Esophagus muscularis mucosa (tissue), 4 donors: ENCODE measurements at regions not wholly inside any gene's neighbourhood (a gene's known extent, or its start where the extent isn't known, plus 50 kb on each side); places are given as distances from the start of the nearest gene placed in this dataset.

Source experiments
- DNase-seq: peaks from one replicate; pipeline ENCODE4 v3.0.0-alpha.2; 2017; ENCODE audit errors: extremely low spot score
- H3K27ac ChIP-seq, 4 donors: fragments of 200-600 bp; sonication (generic); replicated peaks in 1 of 4; 1 replicate in 3 of 4; 2 replicates in 1 of 4; pipeline ENCODE4 v1.5.1; 2016 to 2019; ENCODE audit warnings: mild to moderate bottlenecking in 1 of 4
- H3K27me3 ChIP-seq, 4 donors: fragments of 200-600 bp; sonication (generic); one replicate each; pipeline versions ENCODE4 v1.5.1 to v1.6.0; 2016 to 2019
- H3K36me3 ChIP-seq, 4 donors: fragments of 200-600 bp; sonication (generic); one replicate each; pipeline ENCODE4 v1.5.1; 2016 to 2019
- H3K4me1 ChIP-seq, 4 donors: fragments of 200-600 bp; sonication (generic); one replicate each; pipeline ENCODE4 v1.5.1; 2016 to 2019
- H3K4me3 ChIP-seq, 4 donors: fragments of 200-600 bp; sonication (generic); 1 replicate in 2 of 4; 2 replicates in 2 of 4; pipeline ENCODE4 v1.5.1; 2016 to 2019; ENCODE audit warnings: mild to moderate bottlenecking in 4 of 4, moderate library complexity in 1 of 4
- H3K9me3 ChIP-seq, 4 donors: fragments of 200-600 bp; sonication (generic); 1 replicate in 3 of 4; 2 replicates in 1 of 4; pipeline ENCODE4 v1.5.1; 2016 to 2019
- EP300 ChIP-seq: sonication (generic); formaldehyde crosslinking; IDR thresholded peaks from one replicate; pipeline ENCODE4 v1.6.1; 2017; ENCODE audit warnings: antibody characterized with exemption
- POLR2A ChIP-seq: fragments of 450-650 bp; IDR thresholded peaks from one replicate; pipeline ENCODE4 v1.6.1; 2017; ENCODE audit warnings: antibody characterized with exemption, moderate library complexity, mild to moderate bottlenecking, low read depth
- POLR2AphosphoS5 ChIP-seq, 2 donors: sonication (generic); formaldehyde crosslinking; IDR thresholded peaks; one replicate each; pipeline ENCODE4 v1.6.1; 2017; ENCODE audit warnings: antibody characterized with exemption in 2 of 2
- WGBS: methylation state at CpG from one replicate; pipeline ENCODE4 v1.1.5; 2018; 5-methylcytosine and 5-hydroxymethylcytosine counted together
- intact Hi-C: fragments of 100-400 bp; cut with DNase I; formaldehyde crosslinking; loops from one replicate; pipeline ENCODE4 v1.15.1; 2023
- TF ChIP-seq, protein P1 (sequence below), 3 experiments: fragments of 200-600 bp in 2 of 3; fragments of 450-650 bp in 1 of 3; sonication (generic) in 2 of 3; IDR thresholded peaks; one replicate each; pipeline ENCODE4 v1.5.1; 2017 to 2019; ENCODE audit warnings: antibody characterized with exemption in 3 of 3, mild to moderate bottlenecking in 2 of 3, moderate library complexity in 1 of 3

DNA sequence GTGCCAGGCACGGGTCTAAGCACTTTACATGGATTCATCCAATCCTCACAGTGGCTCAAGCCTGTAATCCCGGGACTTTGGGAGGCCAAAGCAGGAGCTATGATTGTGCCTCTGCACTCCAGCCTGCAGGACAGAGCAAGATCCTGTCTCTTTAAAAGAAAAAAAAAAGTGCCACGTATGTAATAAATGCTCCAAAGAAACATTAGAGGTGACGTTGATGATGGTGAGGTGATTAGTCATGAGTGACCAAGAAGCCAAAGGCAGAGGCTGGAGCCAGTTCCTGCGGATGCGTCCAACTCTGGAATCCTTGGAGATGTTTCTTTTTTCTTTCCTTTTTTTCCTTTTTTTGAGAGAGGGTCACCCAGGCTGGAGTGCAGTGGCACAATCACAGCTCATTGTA, 59.4 kb upstream of the SIAH1 start:
- TF ChIP-seq POLR2AphosphoS5 (IDR thresholded peaks at IDR 0.05) = peak in 1 of 2 donors; percentile 17
- no peak for TF ChIP-seq EP300
- TF ChIP-seq, protein P1, sequence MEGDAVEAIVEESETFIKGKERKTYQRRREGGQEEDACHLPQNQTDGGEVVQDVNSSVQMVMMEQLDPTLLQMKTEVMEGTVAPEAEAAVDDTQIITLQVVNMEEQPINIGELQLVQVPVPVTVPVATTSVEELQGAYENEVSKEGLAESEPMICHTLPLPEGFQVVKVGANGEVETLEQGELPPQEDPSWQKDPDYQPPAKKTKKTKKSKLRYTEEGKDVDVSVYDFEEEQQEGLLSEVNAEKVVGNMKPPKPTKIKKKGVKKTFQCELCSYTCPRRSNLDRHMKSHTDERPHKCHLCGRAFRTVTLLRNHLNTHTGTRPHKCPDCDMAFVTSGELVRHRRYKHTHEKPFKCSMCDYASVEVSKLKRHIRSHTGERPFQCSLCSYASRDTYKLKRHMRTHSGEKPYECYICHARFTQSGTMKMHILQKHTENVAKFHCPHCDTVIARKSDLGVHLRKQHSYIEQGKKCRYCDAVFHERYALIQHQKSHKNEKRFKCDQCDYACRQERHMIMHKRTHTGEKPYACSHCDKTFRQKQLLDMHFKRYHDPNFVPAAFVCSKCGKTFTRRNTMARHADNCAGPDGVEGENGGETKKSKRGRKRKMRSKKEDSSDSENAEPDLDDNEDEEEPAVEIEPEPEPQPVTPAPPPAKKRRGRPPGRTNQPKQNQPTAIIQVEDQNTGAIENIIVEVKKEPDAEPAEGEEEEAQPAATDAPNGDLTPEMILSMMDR (IDR thresholded peaks at IDR 0.05) = no peak

DNA sequence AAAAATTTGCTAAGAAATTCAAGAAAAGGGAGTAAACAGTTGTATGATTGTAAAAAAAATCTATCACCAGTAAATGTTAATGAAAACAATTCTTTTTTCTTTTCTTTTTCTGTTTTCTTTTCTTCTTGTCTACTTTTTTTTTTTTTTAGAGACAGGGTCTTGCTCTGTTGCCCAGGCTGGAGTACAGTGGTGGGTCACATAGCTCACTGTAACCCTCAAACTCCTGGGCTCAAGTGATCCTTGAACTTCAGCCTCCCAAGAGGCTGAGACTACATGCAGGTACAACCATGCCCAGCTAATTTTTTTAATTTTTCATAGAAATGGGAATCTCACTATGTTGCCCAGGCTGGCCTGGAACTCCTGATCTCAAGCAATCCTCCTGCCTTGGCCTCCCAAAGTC, 57.2 kb upstream of the SIAH1 start:
- TF ChIP-seq, protein P1 (IDR thresholded peaks at IDR 0.05) = no peak
- TF ChIP-seq EP300 = no peak
- TF ChIP-seq POLR2A = no peak
- TF ChIP-seq POLR2AphosphoS5 (IDR thresholded peaks at IDR 0.05) = no peak
- DNase-seq = no peak
- Histone ChIP-seq H3K4me1 (peaks cover 10 to 16% (median 13%) of the 10 kb centered on the region in 4 donors), H3K4me3 (no peak overlapping the region), H3K27ac (no peak overlapping the region), H3K27me3 (no peaks in the 10 kb centered on the region), H3K9me3 (no peaks in the 10 kb centered on the region), H3K36me3 (no peaks in the 10 kb centered on the region)
- intact Hi-C loops = no loop called here

More for the DNA sequence above, 59.4 kb upstream of the SIAH1 start:
- 53% methylated on average over 6 of the region's 6 CpGs for WGBS
- Histone ChIP-seq H3K4me1 (peaks cover 10 to 16% (median 13%) of the 10 kb centered on the region in 4 donors), H3K27ac (peak overlapping the region; percentile 40 to 67 (median 53)), H3K4me3 (no peak overlapping the region), H3K27me3 (no peaks in the 10 kb centered on the region), H3K9me3 (no peaks in the 10 kb centered on the region), H3K36me3 (no peaks in the 10 kb centered on the region)
- intact Hi-C loops = no loop called here
- no peak for DNase-seq

DNA sequence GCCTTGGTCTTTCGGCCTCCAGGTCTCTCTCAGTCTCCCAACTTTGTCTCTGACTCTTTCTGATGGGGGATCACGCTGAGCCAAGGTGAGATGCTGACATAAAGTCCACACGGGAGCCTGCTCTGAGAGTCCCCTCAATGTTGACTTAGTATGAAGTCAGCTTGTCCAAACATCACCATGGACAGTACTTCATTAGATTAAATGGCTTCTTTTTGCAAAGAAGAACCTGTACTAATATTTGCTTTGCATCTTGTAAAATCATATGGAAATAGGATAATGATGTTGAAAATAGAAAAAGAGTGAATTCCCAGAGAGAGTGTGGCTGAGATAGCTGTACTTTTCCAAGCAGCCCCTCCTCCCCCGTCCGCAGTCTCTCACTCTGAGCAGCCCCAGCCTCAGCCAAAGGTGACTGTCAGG, 56.7 kb upstream of the SIAH1 start:
- Histone ChIP-seq H3K9me3 (no peaks in the 10 kb centered on the region), H3K4me1 (peaks cover 10 to 16% (median 13%) of the 10 kb centered on the region in 4 donors), H3K36me3 (no peaks in the 10 kb centered on the region), H3K27ac (no peak overlapping the region), H3K27me3 (no peaks in the 10 kb centered on the region), H3K4me3 (no peak overlapping the region)
- intact Hi-C loops = no loop called here
- TF ChIP-seq POLR2AphosphoS5 (IDR thresholded peaks at IDR 0.05) (no peak), EP300 (no peak), POLR2A (no peak)
- TF ChIP-seq, protein P1 (IDR thresholded peaks at IDR 0.05) = no peak
- 79% methylated on average over 5 of the region's 5 CpGs for WGBS
- no peak for DNase-seq

DNA sequence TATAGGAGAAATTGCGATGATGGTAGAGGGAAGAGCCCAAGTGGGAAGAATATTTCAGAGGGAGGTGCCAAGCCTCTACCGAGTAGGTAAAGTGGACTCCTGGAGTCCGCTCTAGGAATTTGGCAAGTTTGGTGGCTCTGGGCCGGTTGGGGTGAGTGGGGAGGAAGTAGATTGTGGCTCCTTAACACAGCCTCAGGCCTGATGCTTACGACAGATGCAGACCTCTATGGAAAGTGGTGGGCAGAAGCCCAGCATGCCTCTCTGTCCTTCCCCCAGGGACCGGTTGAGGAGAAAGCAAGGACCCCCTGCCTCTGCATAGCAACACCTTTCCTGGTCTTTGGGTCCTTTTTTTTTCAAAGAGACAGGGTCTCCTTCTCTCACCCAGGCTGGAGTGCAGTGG, 55.9 kb upstream of the SIAH1 start:
- no peak overlapping the region for H3K4me3 ChIP-seq
- 83% methylated on average over 6 of the region's 6 CpGs for WGBS
- H3K27ac ChIP-seq = no peak overlapping the region
- intact Hi-C loops = no loop called here
- no peak for DNase-seq
- no peaks in the 10 kb centered on the region for H3K36me3 ChIP-seq
- H3K9me3 ChIP-seq = no peaks in the 10 kb centered on the region
- no peaks in the 10 kb centered on the region for H3K27me3 ChIP-seq
- H3K4me1 ChIP-seq = peaks cover 10 to 16% (median 14%) of the 10 kb centered on the region in 4 donors
- TF ChIP-seq POLR2AphosphoS5 (IDR thresholded peaks at IDR 0.05) (no peak), EP300 (no peak), POLR2A (no peak)
- TF ChIP-seq, protein P1 (IDR thresholded peaks at IDR 0.05) = no peak

DNA sequence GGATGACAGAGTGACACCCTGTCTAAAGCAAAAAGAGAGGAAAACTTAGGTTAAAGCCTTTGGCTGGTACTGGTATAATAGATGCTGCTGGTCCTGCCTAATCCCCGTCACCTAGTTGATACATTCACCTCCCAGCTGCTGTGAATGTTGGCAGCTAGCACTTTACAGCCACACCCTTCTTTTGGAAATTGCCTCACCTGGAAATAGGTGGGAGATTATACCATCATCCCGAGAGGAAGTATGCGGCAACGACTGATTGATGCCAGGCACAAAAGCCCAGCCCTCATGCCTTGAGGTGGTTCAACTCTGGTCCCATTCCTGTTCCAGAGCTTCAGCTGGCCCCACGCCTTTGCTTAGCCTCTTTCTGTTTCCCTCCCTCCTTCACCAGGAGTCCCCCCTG, 53.2 kb upstream of the SIAH1 start:
- Histone ChIP-seq H3K27me3 (no peaks in the 10 kb centered on the region), H3K9me3 (no peaks in the 10 kb centered on the region), H3K4me1 (peaks cover 0 to 13% (median 0%) of the 10 kb centered on the region in 4 donors), H3K4me3 (no peak overlapping the region), H3K27ac (no peak overlapping the region), H3K36me3 (no peaks in the 10 kb centered on the region)
- 91% methylated on average over 5 of the region's 5 CpGs for WGBS
- TF ChIP-seq POLR2A (no peak), POLR2AphosphoS5 (IDR thresholded peaks at IDR 0.05) (no peak), EP300 (no peak)
- TF ChIP-seq, protein P1 (IDR thresholded peaks at IDR 0.05) = no peak
- intact Hi-C loops = no loop called here
- no peak for DNase-seq
